Tibial nerve (tissue), 4 donors: ENCODE measurements at regions not wholly inside any gene's neighbourhood (a gene's known extent, or its start where the extent isn't known, plus 50 kb on each side); places are given as distances from the start of the nearest gene placed in this dataset. TPM values are rescaled to one million over a fixed set of nuclear protein-coding genes. Genes with fewer than 3 reads are reported as not detected.

Source experiments
- DNase-seq, 2 donors: peaks; one replicate each; pipeline ENCODE4 v3.0.0-alpha.2; 2019; ENCODE audit warnings: low spot score in 2 of 2
- H3K27ac ChIP-seq, 4 donors: fragments of 200-600 bp; sonication (generic) in 3 of 4; one replicate each; pipeline ENCODE4 v1.5.1; 2017 to 2019; ENCODE audit warnings: mild to moderate bottlenecking in 1 of 4
- H3K27me3 ChIP-seq, 2 donors: fragments of 200-600 bp; sonication (generic) in 1 of 2; one replicate each; pipeline versions ENCODE4 v1.5.1 to v1.6.0; 2017 to 2019
- H3K36me3 ChIP-seq, 3 donors: fragments of 200-600 bp; sonication (generic); one replicate each; pipeline ENCODE4 v1.5.1; 2018 to 2019
- H3K4me1 ChIP-seq, 4 donors: fragments of 200-600 bp; sonication (generic) in 3 of 4; one replicate each; pipeline ENCODE4 v1.5.1; 2017 to 2019
- H3K4me3 ChIP-seq, 4 donors: fragments of 200-600 bp; sonication (generic) in 3 of 4; one replicate each; pipeline ENCODE4 v1.5.1; 2017 to 2019; ENCODE audit warnings: mild to moderate bottlenecking in 1 of 4, moderate library complexity in 1 of 4
- H3K9me3 ChIP-seq, 4 donors: fragments of 200-600 bp; sonication (generic) in 3 of 4; one replicate each; pipeline ENCODE4 v1.5.1; 2017 to 2019
- EP300 ChIP-seq, 2 donors: sonication (generic); formaldehyde crosslinking; IDR thresholded peaks; one replicate each; pipeline ENCODE4 v1.6.1; 2017; ENCODE audit warnings: antibody characterized with exemption in 2 of 2, mild to moderate bottlenecking in 1 of 2
- POLR2A ChIP-seq, 2 donors: fragments of 450-650 bp; IDR thresholded peaks; one replicate each; pipeline ENCODE4 v1.6.1; 2017; ENCODE audit warnings: antibody characterized with exemption in 2 of 2, mild to moderate bottlenecking in 2 of 2, moderate library complexity in 2 of 2
- WGBS, 2 donors: methylation state at CpG; one replicate each; pipeline ENCODE4 v1.1.5; 2018; 5-methylcytosine and 5-hydroxymethylcytosine counted together
- small RNA-seq: library from RNA; depleted of rRNA; stranded (forward); fragments of <200 nt; gene quantifications from one replicate; pipeline ENCODE3, GENCODE V24; 2016
- TF ChIP-seq, protein P1 (sequence below), 5 experiments: fragments of 200-600 bp in 3 of 5; fragments of 450-650 bp in 2 of 5; sonication (generic) in 3 of 5; IDR thresholded peaks; one replicate each; pipeline ENCODE4 v1.5.1; 2016 to 2019; ENCODE audit warnings: antibody characterized with exemption in 5 of 5, mild to moderate bottlenecking in 3 of 5, moderate library complexity in 2 of 5

GRCh38 chr4:65773636-65774035 is 103.3 kb upstream of the EPHA5 start:
- H3K4me3 ChIP-seq: no peak overlapping the region
- H3K27ac ChIP-seq: no peak overlapping the region
- 92 to 95% methylated on average over 6 of the region's 6 CpGs for WGBS, 2 donors
- no peaks in the 10 kb centered on the region for H3K27me3 ChIP-seq
- no peak for DNase-seq
- no peak for TF ChIP-seq POLR2A (IDR thresholded peaks at IDR 0.05)
- no peak for TF ChIP-seq EP300 (IDR thresholded peaks at IDR 0.05)
- H3K9me3 ChIP-seq: peaks cover 0 to 45% (median 0%) of the 10 kb centered on the region in 4 donors
- no peaks in the 10 kb centered on the region for H3K4me1 ChIP-seq
- H3K36me3 ChIP-seq: no peaks in the 10 kb centered on the region

GRCh38 chr4:65747386-65747785 is 77.1 kb upstream of the EPHA5 start:
- no peak overlapping the region for H3K27ac ChIP-seq
- H3K36me3 ChIP-seq: no peaks in the 10 kb centered on the region
- WGBS, 2 donors: 54 to 59% methylated on average over 2 of the region's 2 CpGs
- no peak overlapping the region for H3K4me3 ChIP-seq
- TF ChIP-seq POLR2A (IDR thresholded peaks at IDR 0.05): no peak
- TF ChIP-seq, protein P1, sequence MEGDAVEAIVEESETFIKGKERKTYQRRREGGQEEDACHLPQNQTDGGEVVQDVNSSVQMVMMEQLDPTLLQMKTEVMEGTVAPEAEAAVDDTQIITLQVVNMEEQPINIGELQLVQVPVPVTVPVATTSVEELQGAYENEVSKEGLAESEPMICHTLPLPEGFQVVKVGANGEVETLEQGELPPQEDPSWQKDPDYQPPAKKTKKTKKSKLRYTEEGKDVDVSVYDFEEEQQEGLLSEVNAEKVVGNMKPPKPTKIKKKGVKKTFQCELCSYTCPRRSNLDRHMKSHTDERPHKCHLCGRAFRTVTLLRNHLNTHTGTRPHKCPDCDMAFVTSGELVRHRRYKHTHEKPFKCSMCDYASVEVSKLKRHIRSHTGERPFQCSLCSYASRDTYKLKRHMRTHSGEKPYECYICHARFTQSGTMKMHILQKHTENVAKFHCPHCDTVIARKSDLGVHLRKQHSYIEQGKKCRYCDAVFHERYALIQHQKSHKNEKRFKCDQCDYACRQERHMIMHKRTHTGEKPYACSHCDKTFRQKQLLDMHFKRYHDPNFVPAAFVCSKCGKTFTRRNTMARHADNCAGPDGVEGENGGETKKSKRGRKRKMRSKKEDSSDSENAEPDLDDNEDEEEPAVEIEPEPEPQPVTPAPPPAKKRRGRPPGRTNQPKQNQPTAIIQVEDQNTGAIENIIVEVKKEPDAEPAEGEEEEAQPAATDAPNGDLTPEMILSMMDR (IDR thresholded peaks at IDR 0.05): no peak
- TF ChIP-seq EP300 (IDR thresholded peaks at IDR 0.05): no peak
- H3K9me3 ChIP-seq: no peaks in the 10 kb centered on the region
- H3K4me1 ChIP-seq: no peaks in the 10 kb centered on the region
- H3K27me3 ChIP-seq: no peaks in the 10 kb centered on the region
- DNase-seq: no peak

DNA sequence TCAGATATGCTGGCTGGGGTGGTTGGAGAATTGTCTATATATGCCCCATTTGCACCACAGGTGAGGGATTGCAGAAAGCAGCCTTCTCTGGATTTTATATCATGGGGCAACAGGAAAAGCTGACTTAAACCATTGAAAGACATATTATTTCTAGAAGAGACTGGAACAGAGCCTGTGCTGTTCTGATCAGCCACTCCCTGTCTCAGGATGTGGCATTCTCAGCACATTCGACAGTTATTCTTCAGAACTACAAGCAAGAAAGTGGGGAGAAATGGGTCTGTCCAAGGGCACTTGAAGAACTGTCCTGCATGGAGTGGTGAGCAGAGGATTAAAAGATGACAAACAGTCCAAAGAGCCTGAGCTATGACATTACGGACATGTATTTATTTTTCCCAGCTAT is 67.8 kb upstream of the EPHA5 start:
- no peak for DNase-seq
- Histone ChIP-seq H3K27ac (no peak overlapping the region), H3K36me3 (no peaks in the 10 kb centered on the region), H3K9me3 (no peaks in the 10 kb centered on the region), H3K4me1 (no peaks in the 10 kb centered on the region), H3K27me3 (no peaks in the 10 kb centered on the region), H3K4me3 (no peak overlapping the region)
- TF ChIP-seq, protein P1 (IDR thresholded peaks at IDR 0.05): no peak
- no peak for TF ChIP-seq POLR2A (IDR thresholded peaks at IDR 0.05)
- no peak for TF ChIP-seq EP300 (IDR thresholded peaks at IDR 0.05)
- 84% methylated on average over 2 of the region's 2 CpGs for WGBS, 2 donors

- no peak for DNase-seq
- Histone ChIP-seq H3K36me3 (no peaks in the 10 kb centered on the region), H3K27ac (no peak overlapping the region), H3K4me1 (no peaks in the 10 kb centered on the region), H3K27me3 (no peaks in the 10 kb centered on the region), H3K4me3 (no peak overlapping the region), H3K9me3 (no peaks in the 10 kb centered on the region)
- WGBS, 2 donors: 64 to 75% methylated on average over 4 of the region's 4 CpGs
- no peak for TF ChIP-seq EP300 (IDR thresholded peaks at IDR 0.05)
- no peak for TF ChIP-seq POLR2A (IDR thresholded peaks at IDR 0.05)
- TF ChIP-seq, protein P1 (IDR thresholded peaks at IDR 0.05): no peak
Measured at GRCh38 chr4:65737672-65738071, 67.4 kb upstream of the EPHA5 start.

DNA sequence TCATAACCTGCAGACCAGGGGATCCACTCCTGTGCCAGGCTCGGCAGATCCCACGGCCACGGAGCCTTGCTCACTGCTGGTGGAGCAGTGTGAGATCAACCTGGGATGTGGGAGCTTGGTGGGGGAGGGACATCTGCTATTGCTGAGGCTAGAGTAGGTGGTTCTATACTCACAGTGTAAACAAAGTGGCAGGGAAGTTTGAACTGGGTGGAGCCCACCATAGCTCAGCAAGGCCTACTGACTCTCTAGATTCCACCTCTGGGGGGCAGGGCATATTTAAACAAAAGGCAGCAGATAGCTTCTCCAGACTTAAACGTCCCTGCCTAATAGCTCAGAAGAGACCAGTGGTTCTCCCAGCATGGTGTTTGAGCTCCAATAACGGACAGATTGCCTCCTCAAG is 54.7 kb upstream of the EPHA5 start:
- WGBS, 2 donors: 80% methylated on average over 5 of the region's 5 CpGs

More for the DNA sequence above, 54.7 kb upstream of the EPHA5 start:
- Histone ChIP-seq H3K4me1 (no peaks in the 10 kb centered on the region), H3K9me3 (peaks cover 0 to 3% (median 0%) of the 10 kb centered on the region in 4 donors), H3K36me3 (no peaks in the 10 kb centered on the region), H3K27me3 (no peaks in the 10 kb centered on the region), H3K4me3 (no peak overlapping the region), H3K27ac (no peak overlapping the region)
- no peak for DNase-seq
- TF ChIP-seq, protein P1 (IDR thresholded peaks at IDR 0.05): no peak

Small RNAs in the stretch of these regions (small RNA-seq; reads per million reads assigned to genes)
- gene MIR1269A: not detected
- not detected for gene RNU2-40P
- not detected for gene RNU6-699P
